NCI-H1694 treated with DMSO at 0.1 percent for 48 hours (cell line): ENCODE measurements at regions not wholly inside any gene's neighbourhood (a gene's known extent, or its start where the extent isn't known, plus 50 kb on each side); places are given as distances from the start of the nearest gene placed in this dataset.

Source experiments
- DNase-seq: peaks from one replicate; lab custom pipeline; 2025; lab: John Stamatoyannopoulos, UW

- DNase-seq: no peak
Observed at GRCh38 chr18:60804415-60804814, 431.8 kb upstream of the MC4R start.

GRCh38 chr18:60809937-60810336, 437.4 kb upstream of the MC4R start:
- no peak for DNase-seq

- no peak for DNase-seq
Observed at GRCh38 chr18:60812921-60813320, 440.3 kb upstream of the MC4R start.

GRCh38 chr18:60826346-60826745, 453.8 kb upstream of the MC4R start:
- DNase-seq: no peak

GRCh38 chr18:60831971-60832370, 459.4 kb upstream of the MC4R start:
- no peak for DNase-seq

GRCh38 chr18:60838677-60839076, 466.1 kb upstream of the MC4R start:
- no peak for DNase-seq

GRCh38 chr18:60846396-60846795, 473.8 kb upstream of the MC4R start:
- no peak for DNase-seq

- DNase-seq: no peak
Observed at GRCh38 chr18:60847517-60847916, 474.9 kb upstream of the MC4R start.

- DNase-seq: no peak
Observed at GRCh38 chr18:60861575-60861974, 471.7 kb upstream of the CDH20 start.

- DNase-seq: no peak
Observed at GRCh38 chr18:60862988-60863387, 470.2 kb upstream of the CDH20 start.

GRCh38 chr18:60865801-60866200, 467.4 kb upstream of the CDH20 start:
- no peak for DNase-seq

- DNase-seq: no peak
Observed at GRCh38 chr18:60870261-60871153, 462.7 kb upstream of the CDH20 start.

GRCh38 chr18:60872434-60872833, 460.8 kb upstream of the CDH20 start:
- no peak for DNase-seq

- no peak for DNase-seq
Observed at GRCh38 chr18:60873708-60874107, 459.5 kb upstream of the CDH20 start.

GRCh38 chr18:60875957-60876507, 457.2 kb upstream of the CDH20 start:
- no peak for DNase-seq

- no peak for DNase-seq
Observed at GRCh38 chr18:60880184-60880583, 453.0 kb upstream of the CDH20 start.

GRCh38 chr18:60883587-60883986, 449.6 kb upstream of the CDH20 start:
- no peak for DNase-seq

GRCh38 chr18:60888071-60888624, 445.1 kb upstream of the CDH20 start:
- no peak for DNase-seq

- no peak for DNase-seq
Observed at GRCh38 chr18:60889442-60889841, 443.8 kb upstream of the CDH20 start.

- no peak for DNase-seq
Observed at GRCh38 chr18:60891936-60892335, 441.3 kb upstream of the CDH20 start.

GRCh38 chr18:60892441-60892840, 440.8 kb upstream of the CDH20 start:
- no peak for DNase-seq

- DNase-seq: no peak
Observed at GRCh38 chr18:60892855-60893254, 440.4 kb upstream of the CDH20 start.

- no peak for DNase-seq
Observed at GRCh38 chr18:60893355-60894097, 439.7 kb upstream of the CDH20 start.
